GM18951 (cell line): ENCODE measurements at regions not wholly inside any gene's neighbourhood (a gene's known extent, or its start where the extent isn't known, plus 50 kb on each side); places are given as distances from the start of the nearest gene placed in this dataset.

Source experiments
- POLR2A ChIP-seq: IDR thresholded peaks from 4 replicates; pipeline ENCODE4 v1.6.1; 2011; ENCODE audit warnings: mild to moderate bottlenecking; ENCODE audit not compliant: insufficient read length, insufficient read depth; ENCODE audit errors: extremely low read depth
- in situ Hi-C: fragments of 300-500 bp; cut with MboI; formaldehyde crosslinking; loops from one replicate; pipeline ENCODE4 v1.12.0; 2022; ENCODE audit warnings: low sequenced_read_pairs, mixed read lengths, inconsistent platforms; ENCODE audit not compliant: unreplicated experiment

- in situ Hi-C loops: no loop called here
- no peak for TF ChIP-seq POLR2A
Measured at GRCh38 chr10:62577666-62578291, 203.6 kb downstream of the ZNF365 start.

GRCh38 chr10:62578301-62578700, 204.1 kb downstream of the ZNF365 start:
- no peak for TF ChIP-seq POLR2A
- in situ Hi-C loops: no loop called here

GRCh38 chr10:62578916-62579315, 204.7 kb downstream of the ZNF365 start:
- no peak for TF ChIP-seq POLR2A
- in situ Hi-C loops: no loop called here

- in situ Hi-C loops: loop anchor here (10.0 kb wide), 1 partner anchor 494 kb away; no protein-coding TSS in a partner anchor
Measured at GRCh38 chr10:62580396-62580795, 206.2 kb downstream of the ZNF365 start.

GRCh38 chr10:62581351-62581750, 207.2 kb downstream of the ZNF365 start:
- in situ Hi-C loops: loop anchor here (10.0 kb wide), 1 partner anchor 493 kb away; no protein-coding TSS in a partner anchor
- TF ChIP-seq POLR2A: no peak

More at GRCh38 chr10:62580396-62580795, 206.2 kb downstream of the ZNF365 start:
- TF ChIP-seq POLR2A: no peak

GRCh38 chr10:62582101-62582705, 208.0 kb downstream of the ZNF365 start:
- in situ Hi-C loops: loop anchor here (10.0 kb wide), 1 partner anchor 493 kb away; no protein-coding TSS in a partner anchor
- TF ChIP-seq POLR2A: no peak

- TF ChIP-seq POLR2A: no peak
- in situ Hi-C loops: loop anchor here (10.0 kb wide), 1 partner anchor 492 kb away; no protein-coding TSS in a partner anchor
Measured at GRCh38 chr10:62582804-62583208, 208.6 kb downstream of the ZNF365 start.

- no peak for TF ChIP-seq POLR2A
- in situ Hi-C loops: loop anchor here (10.0 kb wide), 1 partner anchor 491 kb away; no protein-coding TSS in a partner anchor
Measured at GRCh38 chr10:62583876-62584615, 209.9 kb downstream of the ZNF365 start.

GRCh38 chr10:62584731-62585130, 210.6 kb downstream of the ZNF365 start:
- TF ChIP-seq POLR2A: no peak
- in situ Hi-C loops: loop anchor here (10.0 kb wide), 1 partner anchor 490 kb away; no protein-coding TSS in a partner anchor

- TF ChIP-seq POLR2A: no peak
- in situ Hi-C loops: loop anchor here (10.0 kb wide), 1 partner anchor 490 kb away; no protein-coding TSS in a partner anchor
Measured at GRCh38 chr10:62585211-62585775, 211.1 kb downstream of the ZNF365 start.

- in situ Hi-C loops: loop anchor here (10.0 kb wide), 1 partner anchor 488 kb away; no protein-coding TSS in a partner anchor
- TF ChIP-seq POLR2A: no peak
Measured at GRCh38 chr10:62587011-62587410, 212.8 kb downstream of the ZNF365 start.

GRCh38 chr10:62588116-62588515, 213.9 kb downstream of the ZNF365 start:
- no peak for TF ChIP-seq POLR2A
- in situ Hi-C loops: loop anchor here (10.0 kb wide), 1 partner anchor 487 kb away; no protein-coding TSS in a partner anchor

- TF ChIP-seq POLR2A: no peak
Measured at GRCh38 chr10:62589689-62590088, 214.8 kb upstream of the ADO start.

More at GRCh38 chr10:62589689-62590088, 214.8 kb upstream of the ADO start:
- in situ Hi-C loops: loop anchor here (10.0 kb wide), 1 partner anchor 485 kb away; no protein-coding TSS in a partner anchor
